Endothelial cell of umbilical vein (primary cell): ENCODE measurements at regions not wholly inside any gene's neighbourhood (a gene's known extent, or its start where the extent isn't known, plus 50 kb on each side); places are given as distances from the start of the nearest gene placed in this dataset.

ENCODE experiments used
- BruUV-seq: library from RNA; stranded (reverse); fragments of 400-500 nt; replicated peaks from 2 replicates; lab custom pipeline; 2021; lab: Mats Ljungman, UMichigan
- CTCF ChIA-PET: fragments of 300-600, 350-600 bp; sonication (Branson Sonifier 250); formaldehyde crosslinking; loops from one replicate; lab custom pipeline; 2021; ENCODE audit warnings: antibody characterized with exemption, inconsistent platforms; lab: Charles Lee
- POLR2A ChIA-PET: fragments of 300-600, 350-600 bp; sonication (Branson Sonifier 250); formaldehyde crosslinking; loops from one replicate; lab custom pipeline; 2021; ENCODE audit warnings: antibody characterized with exemption, inconsistent platforms; lab: Charles Lee
- DNase-seq: peaks from one replicate; pipeline ENCODE4 v3.0.0-alpha.2; 2011; ENCODE audit warnings: low read depth, low spot score
- FAIRE-seq: peaks from 2 replicates; lab custom pipeline; 2011; peaks lifted over from hg19 to GRCh38; lab: Jason Lieb, UNC
- H2AFZ ChIP-seq: 2 replicates; pipeline ENCODE4 v1.6.0; 2012; ENCODE audit warnings: low read depth, low read length, control low read depth, inconsistent platforms
- H3K27ac ChIP-seq: 2 replicates; pipeline ENCODE4 v1.5.1; 2011; ENCODE audit warnings: low read depth, mild to moderate bottlenecking, control low read depth, low read length, moderate library complexity; ENCODE audit not compliant: insufficient read depth
- H3K27me3 ChIP-seq, 2 experiments: 2 replicates each; pipeline versions ENCODE4 v1.6.0 to v1.6.1; 2011; ENCODE audit warnings: low read length in 2 of 2, mixed read lengths in 1 of 2; ENCODE audit not compliant: control insufficient read depth in 2 of 2, insufficient read depth in 2 of 2
- H3K36me3 ChIP-seq, 2 experiments: 2 replicates in 1 of 2; 3 replicates in 1 of 2; pipeline ENCODE4 v1.5.1; 2011; ENCODE audit warnings: low read length in 2 of 2, mild to moderate bottlenecking in 1 of 2, moderate library complexity in 1 of 2; ENCODE audit not compliant: control insufficient read depth in 2 of 2, insufficient read depth in 2 of 2; ENCODE audit errors: extremely low read depth in 1 of 2
- H3K4me1 ChIP-seq: 3 replicates; pipeline ENCODE4 v1.5.1; 2011; ENCODE audit warnings: mild to moderate bottlenecking, low read length; ENCODE audit not compliant: control insufficient read depth, insufficient read depth; ENCODE audit errors: extremely low read depth
- H3K4me2 ChIP-seq: 2 replicates; pipeline ENCODE4 v1.6.1; 2011; ENCODE audit warnings: low read length, control low read depth, mixed read lengths; ENCODE audit not compliant: insufficient read depth
- H3K4me3 ChIP-seq, 3 experiments: fragments of 200-600 bp in 1 of 3; sonication (generic), shearing (Covaris generic) in 1 of 3; replicated peaks in 1 of 3; 2 replicates each; pipeline ENCODE4 v1.5.1; 2011 to 2016; ENCODE audit warnings: control low read depth in 3 of 3, low read length in 3 of 3, mild to moderate bottlenecking in 2 of 3, inconsistent platforms in 1 of 3, low read depth in 1 of 3, moderate library complexity in 1 of 3; ENCODE audit not compliant: insufficient read depth in 1 of 3
- H3K79me2 ChIP-seq: 2 replicates; pipeline ENCODE4 v1.6.0; 2012; ENCODE audit warnings: low read length, inconsistent platforms; ENCODE audit not compliant: control insufficient read depth, insufficient read depth
- H3K9ac ChIP-seq: replicated peaks from 2 replicates; pipeline ENCODE3; 2011; ENCODE audit warnings: low read length, control low read depth; ENCODE audit not compliant: insufficient read depth; ENCODE audit errors: extremely low read depth
- H3K9me1 ChIP-seq: replicated peaks from 3 replicates; pipeline ENCODE4 v1.6.0; 2011; ENCODE audit warnings: mild to moderate bottlenecking, low read length; ENCODE audit not compliant: control insufficient read depth, insufficient read depth; ENCODE audit errors: extremely low read depth
- H3K9me3 ChIP-seq: replicated peaks from 2 replicates; pipeline ENCODE4 v1.5.1; 2012; ENCODE audit warnings: low read length, inconsistent platforms; ENCODE audit not compliant: control insufficient read depth, insufficient read depth
- H4K20me1 ChIP-seq: replicated peaks from 2 replicates; pipeline ENCODE3; 2011; ENCODE audit warnings: mild to moderate bottlenecking, low read length; ENCODE audit not compliant: control insufficient read depth, insufficient read depth; ENCODE audit errors: extremely low read depth
- CTCF ChIP-seq, 2 donors: IDR thresholded peaks; 1 replicate in 1 of 2; 2 replicates in 1 of 2; pipeline ENCODE4 v1.5.1; 2011; ENCODE audit warnings: low read length in 2 of 2, mild to moderate bottlenecking in 2 of 2, moderate library complexity in 2 of 2, control low read depth in 1 of 2, inconsistent platforms in 1 of 2, low read depth in 1 of 2; ENCODE audit not compliant: insufficient read depth in 1 of 2; ENCODE audit errors: extremely low read depth in 1 of 2
- EZH2 ChIP-seq: IDR thresholded peaks from 2 replicates; pipeline ENCODE4 v1.6.1; 2012; ENCODE audit warnings: borderline replicate concordance, low read depth, mild to moderate bottlenecking, moderate library complexity, low read length, inconsistent platforms; ENCODE audit not compliant: severe bottlenecking
- FOS ChIP-seq: IDR thresholded peaks from 2 replicates; pipeline ENCODE4 v1.6.1; 2011; ENCODE audit warnings: mild to moderate bottlenecking, low read length, moderate library complexity, borderline replicate concordance; ENCODE audit not compliant: insufficient read depth
- GATA2 ChIP-seq: IDR thresholded peaks from 2 replicates; pipeline ENCODE4 v1.7.0; 2011; ENCODE audit warnings: low read depth, mild to moderate bottlenecking, moderate library complexity, mixed read lengths, low read length; ENCODE audit not compliant: insufficient read length, insufficient read depth
- JUN ChIP-seq: IDR thresholded peaks from 2 replicates; pipeline ENCODE4 v1.6.1; 2011; ENCODE audit warnings: borderline replicate concordance, low read depth; ENCODE audit not compliant: insufficient read length, insufficient read depth
- MAX ChIP-seq: IDR thresholded peaks from 2 replicates; pipeline ENCODE4 v1.6.1; 2011; ENCODE audit not compliant: insufficient read depth, insufficient read length
- MYC ChIP-seq: IDR thresholded peaks from one replicate; pipeline ENCODE4 v1.6.1; 2011; ENCODE audit warnings: mild to moderate bottlenecking, low read depth, low read length
- POLR2A ChIP-seq: IDR thresholded peaks from 2 replicates; pipeline ENCODE4 v1.6.1; 2012; ENCODE audit warnings: low read depth, mild to moderate bottlenecking, control low read depth, low read length
- POLR2AphosphoS5 ChIP-seq: IDR thresholded peaks from 2 replicates; pipeline ENCODE4 v1.6.1; 2012; ENCODE audit warnings: low read depth, mild to moderate bottlenecking, control low read depth, low read length, moderate library complexity; ENCODE audit not compliant: insufficient read depth
- dilution Hi-C: fragments of 300-500 bp; cut with MboI; formaldehyde crosslinking; loops from one replicate; pipeline ENCODE4 v1.15.0; 2019; ENCODE audit warnings: low sequenced_read_pairs; ENCODE audit not compliant: extremely low pct_ligation_motif_present
- intact Hi-C: fragments of 100-400 bp; cut with micrococcal nuclease; formaldehyde crosslinking; loops from one replicate; pipeline ENCODE4 v1.10.0; 2022

DNA sequence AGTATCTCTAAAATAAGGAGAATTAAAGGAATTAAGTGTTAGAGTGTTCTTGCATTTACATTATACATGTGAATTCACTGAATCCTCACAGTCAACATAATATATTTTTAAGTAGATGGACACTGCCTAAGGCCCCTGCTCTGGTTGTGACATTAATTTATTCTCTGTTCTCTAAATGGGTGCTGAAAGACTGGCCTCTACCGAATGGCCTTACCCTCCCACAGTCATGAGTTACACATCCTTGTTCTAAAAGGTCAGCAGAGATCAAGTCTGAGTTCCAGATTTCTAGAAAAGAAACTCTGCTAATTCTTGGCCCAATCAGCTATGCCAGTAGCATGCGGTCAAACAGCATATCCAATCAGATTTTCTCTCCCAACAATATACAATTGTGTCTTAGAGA is 193.2 kb downstream of the TM2D1 start:
- H3K27me3 ChIP-seq = no peaks in the 10 kb centered on the region
- ChIA-PET CTCF (no interaction called here), POLR2A (no interaction called here)
- no peaks in the 10 kb centered on the region for H3K4me1 ChIP-seq
- H3K4me2 ChIP-seq = no peak overlapping the region
- no peaks in the 10 kb centered on the region for H3K9me3 ChIP-seq
- H3K79me2 ChIP-seq = no peaks in the 10 kb centered on the region
- H4K20me1 ChIP-seq = no peaks in the 10 kb centered on the region
- no TSS peak for BruUV-seq
- H3K9ac ChIP-seq = no peak overlapping the region
- no peaks in the 10 kb centered on the region for H3K9me1 ChIP-seq
- intact Hi-C loops (no loop called here), dilution Hi-C loops (no loop called here)
- TF ChIP-seq GATA2 = no peak
- TF ChIP-seq POLR2AphosphoS5 = no peak
- no peak for TF ChIP-seq JUN
- no peak for TF ChIP-seq MYC
- TF ChIP-seq MAX = no peak
- TF ChIP-seq EZH2 = no peak
- TF ChIP-seq FOS = no peak
- no peak for TF ChIP-seq CTCF (IDR thresholded peaks at IDR 0.05; ENCODE audit: extremely low read depth in 1 of 2, insufficient read depth in 1 of 2, low read depth in 1 of 2, low read length in 2 of 2)
- no peak for TF ChIP-seq POLR2A
- no peak overlapping the region for H2AFZ ChIP-seq
- H3K4me3 ChIP-seq = no peak overlapping the region
- FAIRE-seq (no peak), DNase-seq (no peak)
- H3K36me3 ChIP-seq = no peaks in the 10 kb centered on the region
- no peak overlapping the region for H3K27ac ChIP-seq
